Kidney (tissue), 13 donors: ENCODE measurements at regions not wholly inside any gene's neighbourhood (a gene's known extent, or its start where the extent isn't known, plus 50 kb on each side); places are given as distances from the start of the nearest gene placed in this dataset.

Source experiments
- DNase-seq, 5 donors: peaks; one replicate each; pipeline ENCODE4 v3.0.0-alpha.2; 2013 to 2020
- FAIRE-seq: peaks from 2 replicates; lab custom pipeline; 2012; peaks lifted over from hg19 to GRCh38; lab: Jason Lieb, UNC
- H3K27ac ChIP-seq, 2 donors: one replicate each; pipeline ENCODE4 v1.7.0; 2013; ENCODE audit warnings: low read depth in 2 of 2, low read length in 2 of 2, inconsistent platforms in 1 of 2
- H3K27me3 ChIP-seq: one replicate; pipeline ENCODE4 v1.7.1; 2013; ENCODE audit warnings: low read length, inconsistent platforms; ENCODE audit not compliant: control insufficient read depth, insufficient read depth
- H3K36me3 ChIP-seq, 3 donors: one replicate each; pipeline versions ENCODE4 v1.7.0 to v1.7.1; 2013; ENCODE audit warnings: low read length in 3 of 3, control low read depth in 1 of 3, inconsistent platforms in 1 of 3; ENCODE audit not compliant: insufficient read depth in 3 of 3, control insufficient read depth in 2 of 3
- H3K4me1 ChIP-seq, 3 donors: one replicate each; pipeline versions ENCODE4 v1.7.0 to v1.7.1; 2013; ENCODE audit warnings: low read length in 3 of 3, inconsistent platforms in 1 of 3, low read depth in 1 of 3; ENCODE audit not compliant: control insufficient read depth in 2 of 3, insufficient read depth in 2 of 3
- H3K4me3 ChIP-seq, 3 donors: one replicate each; pipeline versions ENCODE4 v1.7.0 to v1.8.1; 2013; ENCODE audit warnings: low read length in 3 of 3, control low read depth in 1 of 3, inconsistent platforms in 1 of 3
- H3K9ac ChIP-seq, 3 donors: one replicate each; pipeline versions ENCODE4 v1.7.0 to v1.7.1; 2013; ENCODE audit warnings: low read length in 3 of 3, control low read depth in 1 of 3, inconsistent platforms in 1 of 3
- H3K9me3 ChIP-seq, 3 donors: one replicate each; pipeline versions ENCODE4 v1.7.0 to v1.7.1; 2013; ENCODE audit warnings: low read length in 3 of 3, control low read depth in 1 of 3, inconsistent platforms in 1 of 3; ENCODE audit not compliant: control insufficient read depth in 2 of 3, insufficient read depth in 1 of 3
- intact Hi-C: fragments of 100-400 bp; cut with DNase I; formaldehyde crosslinking; loops from one replicate; pipeline ENCODE4 v1.11.1; 2022
- TF ChIP-seq, protein P1 (sequence below): IDR thresholded peaks from 3 replicates; pipeline ENCODE4 v1.5.1; 2012; ENCODE audit warnings: mild to moderate bottlenecking, moderate library complexity, borderline replicate concordance; ENCODE audit not compliant: insufficient read depth; ENCODE audit errors: extremely low read depth
- donor health status: control.
- donor health status: control.
- donor health status: control.
- donor health status: control.
- donor health status: control.
- donor health status: DM: yes; HTN: yes; CAD: no.
- donor health status: Normal renal cell carcinoma (clear cell type).

DNA sequence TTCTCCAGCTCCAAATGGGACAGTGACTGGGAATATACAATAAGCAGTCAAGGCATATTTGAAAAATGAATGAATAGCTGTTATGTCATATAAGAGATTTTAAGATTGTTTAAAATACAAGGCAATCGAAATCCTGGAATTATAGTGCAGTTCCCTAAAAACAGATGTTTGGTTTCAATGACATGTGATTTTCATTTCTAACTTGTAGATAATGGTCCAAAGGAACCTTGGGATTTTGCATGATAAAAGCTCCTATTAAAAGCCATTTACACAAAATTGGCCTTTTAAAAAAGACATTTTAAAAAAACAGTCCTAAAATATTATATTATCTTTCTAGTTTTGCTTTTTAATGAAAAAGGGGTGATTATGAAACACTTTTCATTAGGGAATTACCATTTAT is 905.1 kb downstream of the GALC start:
- no peaks in the 10 kb centered on the region for H3K27me3 ChIP-seq
- DNase-seq (peak in 1 of 5 donors; percentile 28), FAIRE-seq (no peak)
- no peak overlapping the region for H3K9ac ChIP-seq
- no peak overlapping the region for H3K4me3 ChIP-seq
- H3K36me3 ChIP-seq, result no peaks in the 10 kb centered on the region
- no peak overlapping the region for H3K27ac ChIP-seq
- H3K9me3 ChIP-seq, result no peaks in the 10 kb centered on the region
- TF ChIP-seq, protein P1, sequence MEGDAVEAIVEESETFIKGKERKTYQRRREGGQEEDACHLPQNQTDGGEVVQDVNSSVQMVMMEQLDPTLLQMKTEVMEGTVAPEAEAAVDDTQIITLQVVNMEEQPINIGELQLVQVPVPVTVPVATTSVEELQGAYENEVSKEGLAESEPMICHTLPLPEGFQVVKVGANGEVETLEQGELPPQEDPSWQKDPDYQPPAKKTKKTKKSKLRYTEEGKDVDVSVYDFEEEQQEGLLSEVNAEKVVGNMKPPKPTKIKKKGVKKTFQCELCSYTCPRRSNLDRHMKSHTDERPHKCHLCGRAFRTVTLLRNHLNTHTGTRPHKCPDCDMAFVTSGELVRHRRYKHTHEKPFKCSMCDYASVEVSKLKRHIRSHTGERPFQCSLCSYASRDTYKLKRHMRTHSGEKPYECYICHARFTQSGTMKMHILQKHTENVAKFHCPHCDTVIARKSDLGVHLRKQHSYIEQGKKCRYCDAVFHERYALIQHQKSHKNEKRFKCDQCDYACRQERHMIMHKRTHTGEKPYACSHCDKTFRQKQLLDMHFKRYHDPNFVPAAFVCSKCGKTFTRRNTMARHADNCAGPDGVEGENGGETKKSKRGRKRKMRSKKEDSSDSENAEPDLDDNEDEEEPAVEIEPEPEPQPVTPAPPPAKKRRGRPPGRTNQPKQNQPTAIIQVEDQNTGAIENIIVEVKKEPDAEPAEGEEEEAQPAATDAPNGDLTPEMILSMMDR, result no peak
- no peaks in the 10 kb centered on the region for H3K4me1 ChIP-seq
- intact Hi-C loops, result no loop called here

DNA sequence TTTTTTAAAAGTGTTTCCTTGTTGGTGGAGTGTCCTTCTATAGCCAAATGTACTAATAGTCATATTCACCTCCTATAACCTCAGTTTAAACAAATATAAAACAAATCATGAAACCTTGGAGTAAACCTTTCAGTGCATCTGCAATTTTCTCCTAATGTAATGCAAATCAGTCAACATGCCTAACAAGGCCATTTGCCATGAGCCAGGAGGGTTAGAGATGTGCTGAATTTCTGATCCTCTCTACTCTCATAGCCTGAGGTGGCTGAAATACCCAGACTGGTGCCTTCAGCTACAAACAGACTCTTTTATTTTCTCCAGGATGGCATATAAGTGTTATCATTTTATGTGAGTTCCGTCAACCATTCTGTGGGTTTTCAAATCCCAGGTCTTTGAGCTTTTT is 908.1 kb downstream of the GALC start:
- Histone ChIP-seq H3K9me3 (no peaks in the 10 kb centered on the region), H3K4me3 (no peak overlapping the region), H3K27me3 (no peaks in the 10 kb centered on the region), H3K9ac (no peak overlapping the region), H3K4me1 (no peaks in the 10 kb centered on the region), H3K27ac (no peak overlapping the region), H3K36me3 (no peaks in the 10 kb centered on the region)
- DNase-seq, result no peak
- FAIRE-seq, result no peak
- TF ChIP-seq, protein P1, result no peak
- intact Hi-C loops, result no loop called here

DNA sequence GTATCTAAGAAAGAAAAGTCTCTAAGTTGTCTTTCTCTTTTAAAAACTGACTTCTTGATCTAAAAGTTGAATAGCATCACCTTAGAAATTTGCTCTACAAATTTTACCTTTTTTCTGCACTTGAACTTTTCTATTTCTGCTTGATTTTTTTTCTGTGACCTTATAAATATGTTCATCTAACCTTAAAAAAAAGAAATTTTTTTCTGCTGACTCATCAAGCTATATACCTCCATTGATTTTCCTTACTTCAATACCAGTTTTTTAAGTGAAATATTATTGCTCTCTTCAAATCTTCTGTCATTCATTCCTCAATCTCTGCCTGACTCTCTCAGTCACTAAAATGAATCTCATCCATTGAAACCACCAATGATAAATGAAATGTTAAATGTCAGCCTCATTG is 910.1 kb downstream of the GALC start:
- Histone ChIP-seq H3K9ac (no peak overlapping the region), H3K9me3 (no peaks in the 10 kb centered on the region), H3K4me1 (no peaks in the 10 kb centered on the region), H3K4me3 (no peak overlapping the region), H3K27me3 (no peaks in the 10 kb centered on the region), H3K27ac (no peak overlapping the region), H3K36me3 (no peaks in the 10 kb centered on the region)
- FAIRE-seq (no peak), DNase-seq (no peak)
- intact Hi-C loops, result no loop called here
- TF ChIP-seq, protein P1, result no peak

DNA sequence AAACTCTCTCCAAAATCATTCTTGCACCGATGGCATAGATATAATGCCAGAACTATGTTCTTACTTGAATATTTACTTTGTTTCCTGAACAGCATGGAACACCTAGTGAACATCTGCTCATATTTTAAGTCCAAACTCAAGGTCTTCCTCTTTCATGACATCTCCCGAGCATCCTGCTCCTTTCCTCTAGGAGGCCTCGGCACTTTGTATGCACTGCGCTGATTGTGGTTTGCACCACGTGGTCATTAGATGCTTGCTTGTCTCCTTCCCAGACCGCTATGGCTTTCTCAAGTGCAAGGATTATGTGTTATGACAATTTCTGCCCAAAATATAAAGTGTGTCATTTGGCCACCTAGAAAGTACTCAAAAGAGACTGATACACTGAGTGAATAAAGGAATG is 912.0 kb downstream of the GALC start:
- Histone ChIP-seq H3K4me3 (no peak overlapping the region), H3K9ac (no peak overlapping the region), H3K27ac (no peak overlapping the region), H3K4me1 (no peaks in the 10 kb centered on the region), H3K27me3 (no peaks in the 10 kb centered on the region), H3K9me3 (no peaks in the 10 kb centered on the region), H3K36me3 (no peaks in the 10 kb centered on the region)
- TF ChIP-seq, protein P1, result no peak
- FAIRE-seq (no peak), DNase-seq (no peak)
- intact Hi-C loops, result no loop called here
